ENCODE measurements at regions not wholly inside any gene's neighbourhood (a gene's known extent, or its start where the extent isn't known, plus 50 kb on each side); places are given as distances from the start of the nearest gene placed in this dataset.
"Not testable (repeated sequence)": the region's sequence is repeated elsewhere in the genome, so short reads cannot be mapped to it uniquely, and the experiment has no call there.

- TF ChIP-seq, protein P1, sequence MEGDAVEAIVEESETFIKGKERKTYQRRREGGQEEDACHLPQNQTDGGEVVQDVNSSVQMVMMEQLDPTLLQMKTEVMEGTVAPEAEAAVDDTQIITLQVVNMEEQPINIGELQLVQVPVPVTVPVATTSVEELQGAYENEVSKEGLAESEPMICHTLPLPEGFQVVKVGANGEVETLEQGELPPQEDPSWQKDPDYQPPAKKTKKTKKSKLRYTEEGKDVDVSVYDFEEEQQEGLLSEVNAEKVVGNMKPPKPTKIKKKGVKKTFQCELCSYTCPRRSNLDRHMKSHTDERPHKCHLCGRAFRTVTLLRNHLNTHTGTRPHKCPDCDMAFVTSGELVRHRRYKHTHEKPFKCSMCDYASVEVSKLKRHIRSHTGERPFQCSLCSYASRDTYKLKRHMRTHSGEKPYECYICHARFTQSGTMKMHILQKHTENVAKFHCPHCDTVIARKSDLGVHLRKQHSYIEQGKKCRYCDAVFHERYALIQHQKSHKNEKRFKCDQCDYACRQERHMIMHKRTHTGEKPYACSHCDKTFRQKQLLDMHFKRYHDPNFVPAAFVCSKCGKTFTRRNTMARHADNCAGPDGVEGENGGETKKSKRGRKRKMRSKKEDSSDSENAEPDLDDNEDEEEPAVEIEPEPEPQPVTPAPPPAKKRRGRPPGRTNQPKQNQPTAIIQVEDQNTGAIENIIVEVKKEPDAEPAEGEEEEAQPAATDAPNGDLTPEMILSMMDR (IDR thresholded peaks at IDR 0.05 in 8 of 11, conservative IDR thresholded peaks at IDR 0.05 in 3 of 11), result not testable (repeated sequence)
- TF ChIP-seq POLR2A, POLR2AphosphoS5 (IDR thresholded peaks at IDR 0.05): not testable (repeated sequence)
Observed at GRCh38 chr21:35590284-35590683, 470.0 kb downstream of the SETD4 start.

All from spleen (tissue), 7 donors.